HG02970 (cell line): ENCODE measurements at regions not wholly inside any gene's neighbourhood (a gene's known extent, or its start where the extent isn't known, plus 50 kb on each side); places are given as distances from the start of the nearest gene placed in this dataset.

Experiments used
- ATAC-seq: cut with Tn5 transposase; IDR thresholded peaks from one replicate; pipeline ENCODE4 v1.9.1; 2021; ENCODE audit warnings: mild to moderate bottlenecking, moderate library complexity, moderate number of reproducible peaks; ENCODE audit not compliant: unreplicated experiment, low FRiP score

DNA sequence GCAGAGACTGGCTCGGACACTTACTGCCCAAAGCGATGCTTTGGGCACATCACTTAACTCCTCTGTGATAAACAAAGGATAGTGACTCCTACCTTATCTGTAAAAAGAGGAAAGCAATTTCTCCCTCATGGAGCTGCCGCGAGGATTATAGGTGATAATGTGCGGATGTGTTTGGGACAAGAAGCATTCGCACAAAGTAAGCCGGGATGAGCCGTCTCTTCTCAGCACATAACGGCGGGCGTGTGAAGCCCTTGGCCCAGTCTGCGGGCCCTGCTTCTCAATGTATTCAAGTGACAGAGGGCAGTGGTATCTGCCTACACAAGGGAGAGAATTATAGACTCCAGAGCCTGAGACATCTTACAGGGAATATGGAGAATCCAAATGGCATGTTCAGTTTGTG is 550.3 kb upstream of the CPEB2 start:
- ATAC-seq, result no peak

DNA sequence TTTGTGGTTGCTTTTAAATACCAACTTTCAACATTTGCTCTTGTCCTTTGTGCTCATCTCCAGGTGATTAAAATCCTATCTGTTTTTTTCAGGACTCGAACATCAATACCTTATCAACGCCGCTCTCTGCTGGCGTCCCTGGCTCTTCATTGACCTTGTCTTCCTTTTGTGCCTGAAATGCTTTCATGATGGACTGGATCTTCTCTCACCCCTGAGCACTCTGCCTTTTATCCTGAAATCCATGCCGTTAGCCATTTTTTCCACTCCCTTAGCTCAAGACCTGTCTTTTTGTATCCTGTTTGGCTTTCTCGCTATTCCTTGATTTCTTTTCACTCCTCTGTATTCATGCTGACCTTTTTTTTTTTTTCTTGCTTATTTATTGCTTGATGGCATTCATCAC is 549.5 kb upstream of the CPEB2 start:
- no peak for ATAC-seq

DNA sequence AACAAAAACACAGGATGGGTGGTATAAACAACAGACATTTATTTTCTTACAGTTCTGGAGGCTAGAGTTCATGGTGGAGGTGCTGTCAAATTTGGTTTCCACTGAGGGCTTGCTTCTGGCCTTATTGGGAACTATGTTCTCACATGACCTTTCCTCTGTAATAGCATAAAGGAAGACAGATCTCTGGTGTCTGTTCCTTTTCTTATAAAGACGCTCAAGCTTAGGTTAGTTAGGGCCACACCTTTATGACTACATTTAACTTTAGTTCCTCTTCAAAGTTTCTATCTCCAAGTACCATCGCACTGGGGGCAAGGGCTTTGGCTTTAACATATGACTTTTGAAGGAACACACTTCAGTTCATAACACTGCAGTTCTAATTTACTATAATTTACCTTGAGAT is 543.8 kb upstream of the CPEB2 start:
- ATAC-seq, result no peak

DNA sequence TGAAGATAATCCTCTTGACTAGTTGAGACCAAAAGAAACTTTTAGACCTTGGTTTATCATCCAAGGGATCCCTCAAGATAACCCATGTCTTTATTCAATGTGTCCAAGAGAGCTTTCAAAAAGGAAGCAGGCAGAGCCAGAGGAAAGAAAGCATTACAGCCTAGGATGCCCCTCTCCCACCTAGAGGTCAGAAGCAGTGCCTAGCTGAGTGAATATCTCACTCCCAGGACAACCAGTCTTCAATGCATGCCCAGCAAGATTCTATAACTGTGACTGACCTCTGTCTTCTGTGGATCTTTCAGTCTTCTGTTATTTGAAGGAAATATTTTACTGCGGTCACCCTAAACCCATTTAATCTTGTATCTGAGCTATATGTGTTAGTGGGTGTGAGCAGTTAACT is 537.2 kb upstream of the CPEB2 start:
- no peak for ATAC-seq

DNA sequence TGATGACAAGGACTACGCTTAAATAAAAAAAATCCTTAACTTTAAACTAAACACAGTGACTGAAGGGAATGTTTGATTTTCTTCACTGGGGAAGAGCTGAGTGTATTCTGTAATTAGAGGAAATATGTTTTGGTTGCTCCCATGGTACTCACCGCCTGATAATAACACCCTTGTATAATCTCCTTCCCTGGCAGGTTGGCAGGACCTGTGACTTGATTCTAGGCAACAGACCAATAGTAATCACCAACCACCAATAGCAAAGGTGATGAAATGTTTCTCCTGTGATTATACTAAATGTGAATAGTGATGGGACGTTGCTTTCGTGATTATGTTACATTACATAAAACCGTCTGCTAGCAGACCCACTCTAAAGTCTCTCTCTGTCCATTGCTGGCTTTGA is 536.8 kb upstream of the CPEB2 start:
- no peak for ATAC-seq

DNA sequence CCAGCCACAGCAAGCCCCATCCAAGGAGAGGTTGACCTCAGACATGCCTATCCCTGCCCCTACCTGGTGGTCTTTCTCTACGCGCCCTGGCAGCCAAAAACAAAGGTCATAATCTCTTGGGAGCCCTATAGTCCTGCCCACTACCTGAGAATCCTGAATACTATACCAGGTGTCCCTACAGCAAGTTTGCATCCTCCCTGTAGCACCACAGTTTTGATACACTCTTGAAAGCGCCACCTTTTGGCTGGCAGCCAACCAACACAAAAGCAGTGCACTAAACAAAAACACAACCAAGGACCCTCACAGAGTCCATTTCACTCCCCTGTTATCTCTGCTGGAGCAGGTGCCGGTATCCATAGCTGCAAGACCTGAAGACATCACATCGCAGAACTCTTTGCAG is 523.8 kb upstream of the CPEB2 start:
- ATAC-seq, result no peak

DNA sequence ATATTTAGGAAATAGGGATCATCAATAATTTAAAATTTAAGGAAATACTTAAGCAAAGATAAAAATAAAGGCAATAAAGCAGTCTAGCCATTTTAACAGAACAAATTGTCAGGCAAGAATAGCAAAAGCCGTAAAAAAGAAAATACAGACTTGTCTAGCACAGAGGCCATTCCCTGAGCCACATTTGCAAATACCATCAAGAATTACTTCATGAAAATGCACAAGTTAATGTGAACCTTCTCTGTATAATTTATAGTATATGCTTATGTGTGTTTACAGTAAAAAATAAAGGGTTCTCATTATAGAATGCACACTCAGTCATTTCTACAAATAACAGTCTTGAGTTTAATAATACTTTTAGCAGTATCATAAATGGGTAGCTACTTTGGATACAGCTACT is 505.9 kb upstream of the CPEB2 start:
- no peak for ATAC-seq

DNA sequence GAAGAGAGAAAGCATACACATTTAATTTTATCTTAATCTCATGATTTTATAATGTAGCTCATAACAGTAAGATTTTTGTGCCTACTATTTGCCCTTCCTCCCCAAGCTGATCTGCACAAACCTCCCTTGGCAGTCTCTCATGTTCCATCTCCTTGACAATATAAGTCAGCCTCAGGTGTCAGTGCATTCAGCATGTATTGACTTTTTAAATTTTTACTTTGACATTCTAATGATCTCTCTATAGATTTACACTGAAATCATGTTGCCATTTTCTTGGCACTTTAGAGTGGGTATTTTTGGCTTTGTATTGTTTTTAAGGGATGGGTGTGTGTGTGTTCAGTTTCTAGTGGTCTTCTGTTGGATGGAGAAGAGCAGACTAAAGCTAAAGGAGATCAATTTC is 505.3 kb upstream of the CPEB2 start:
- no peak for ATAC-seq

DNA sequence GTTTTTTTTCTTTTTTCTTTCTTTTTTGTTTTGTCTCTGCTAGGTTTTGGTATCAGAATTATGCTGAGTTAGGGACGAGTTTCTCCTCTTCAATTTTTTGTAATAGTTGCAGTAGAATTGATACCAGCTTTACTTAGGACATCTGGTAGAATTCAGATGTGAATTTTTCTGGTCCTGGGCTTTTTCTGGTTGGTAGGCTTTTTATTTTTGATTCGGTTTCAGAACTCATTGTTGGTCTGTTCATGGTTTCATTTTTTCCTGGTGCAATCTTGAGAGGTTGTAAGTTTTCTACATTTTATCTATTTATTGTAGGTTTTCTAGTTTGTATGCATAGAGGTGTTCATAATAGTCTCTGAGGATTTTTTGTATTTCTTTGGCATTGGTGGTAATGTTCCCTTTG is 498.1 kb upstream of the CPEB2 start:
- ATAC-seq, result no peak

DNA sequence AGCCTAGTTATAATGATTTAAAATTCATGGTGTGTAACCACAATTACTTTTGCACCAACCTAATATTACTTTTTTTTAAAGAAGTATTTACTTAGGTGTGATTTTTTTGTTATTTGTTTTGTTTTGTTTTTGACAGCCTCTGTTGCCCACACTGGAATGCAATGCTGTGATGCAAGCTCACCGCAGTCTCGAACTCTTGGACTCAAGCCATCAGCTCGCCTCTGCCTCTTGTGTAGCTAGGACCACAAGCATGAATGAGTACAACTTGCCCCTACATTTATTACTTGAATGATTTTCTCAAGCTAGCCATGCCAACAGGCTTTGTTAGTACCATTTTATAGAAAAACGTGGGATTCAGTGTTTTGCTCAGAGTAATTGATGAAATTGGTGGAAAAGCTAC is 488.8 kb upstream of the CPEB2 start:
- ATAC-seq, result no peak

DNA sequence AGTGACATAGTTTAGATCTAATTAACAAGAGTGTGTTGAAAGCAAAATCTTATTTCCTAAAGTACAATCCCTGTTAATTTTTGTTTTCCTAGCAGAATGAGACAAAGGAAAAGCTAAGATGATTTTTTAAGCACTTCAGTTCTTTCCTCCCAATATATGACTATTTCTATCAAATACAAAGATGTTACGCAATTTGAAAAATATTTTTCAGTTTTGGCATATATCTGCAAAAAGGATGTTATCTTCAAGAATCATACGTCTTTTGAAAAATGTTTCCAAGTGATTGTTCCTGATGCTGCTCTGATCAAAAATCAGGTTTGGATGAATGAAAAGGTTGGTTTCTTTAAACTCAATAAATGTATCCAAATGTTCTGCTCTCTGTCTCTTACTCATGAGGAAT is 486.7 kb upstream of the CPEB2 start:
- no peak for ATAC-seq

DNA sequence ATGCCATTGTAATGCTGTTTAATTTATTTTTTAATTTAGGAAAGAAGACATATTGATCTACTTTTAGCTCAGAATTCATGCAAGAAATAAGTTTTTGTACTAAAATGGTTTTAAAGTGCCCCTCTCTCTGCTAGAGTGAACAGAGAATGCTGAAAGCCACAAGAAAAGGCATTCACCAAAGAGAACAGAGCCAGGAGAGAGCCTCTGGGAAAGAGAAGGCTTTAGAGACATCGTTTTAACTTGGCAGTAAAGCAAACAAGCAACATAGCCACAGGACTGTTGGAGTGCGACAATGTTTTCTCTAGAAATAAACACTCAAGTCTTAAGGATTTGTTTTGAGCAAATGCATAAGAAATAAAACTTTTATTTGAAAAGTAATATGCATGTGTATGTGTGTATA is 484.1 kb upstream of the CPEB2 start:
- no peak for ATAC-seq

DNA sequence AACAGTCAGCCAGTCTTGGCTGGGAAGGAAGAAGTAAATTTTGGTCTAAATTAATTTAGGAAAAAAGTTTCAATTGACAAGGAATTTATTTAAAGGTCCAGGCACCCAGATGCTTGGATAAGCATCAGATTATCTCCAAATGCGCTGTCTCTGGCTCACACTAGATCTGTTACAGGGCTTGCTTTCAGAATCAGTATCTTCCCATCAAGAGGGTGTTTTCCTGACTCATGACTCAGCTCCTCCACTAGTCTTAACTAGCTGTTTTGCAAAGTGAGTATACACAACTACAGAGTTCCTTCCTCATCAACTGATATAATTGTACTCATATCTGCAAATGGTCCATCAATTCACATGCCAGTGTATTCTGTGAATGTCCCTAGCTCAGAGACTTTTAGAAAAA is 482.1 kb upstream of the CPEB2 start:
- ATAC-seq, result no peak

DNA sequence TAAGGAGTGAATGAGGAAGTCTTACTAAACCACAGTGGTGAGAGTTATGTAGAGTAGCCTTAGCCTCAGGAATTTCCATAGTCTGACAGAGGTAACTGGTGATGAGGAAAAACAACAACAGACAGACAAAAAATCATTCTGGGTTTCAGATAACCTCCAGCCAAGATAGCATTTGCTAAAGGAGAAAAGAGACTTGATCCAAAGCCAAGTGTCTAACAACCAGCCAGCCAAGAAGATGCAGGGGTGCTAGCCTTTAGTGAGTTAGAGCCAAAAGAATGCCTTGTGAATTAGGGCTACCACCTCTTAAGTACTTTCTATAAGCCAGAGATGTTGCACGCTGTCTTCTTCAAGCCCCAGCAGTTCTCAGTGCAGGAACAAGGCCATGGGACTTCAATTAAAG is 478.0 kb upstream of the CPEB2 start:
- no peak for ATAC-seq

DNA sequence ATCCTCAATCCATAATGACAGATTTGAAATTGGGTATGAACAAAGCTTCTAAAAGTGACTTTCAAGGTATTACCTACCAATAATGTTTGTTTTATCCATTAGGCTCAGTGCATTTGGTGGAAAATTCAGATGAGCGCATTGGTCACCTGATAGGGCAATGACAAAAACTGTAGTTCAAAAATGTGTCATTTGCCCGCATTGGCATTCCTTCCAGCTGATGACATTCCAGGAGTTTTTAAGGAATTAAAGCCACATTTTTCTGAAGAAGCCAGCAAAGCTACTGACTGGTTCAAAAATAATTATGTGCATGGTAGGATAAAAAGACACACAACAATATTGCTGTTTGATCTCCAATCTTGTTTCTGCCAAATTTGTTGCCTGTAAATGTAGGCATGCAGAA is 473.4 kb upstream of the CPEB2 start:
- no peak for ATAC-seq

DNA sequence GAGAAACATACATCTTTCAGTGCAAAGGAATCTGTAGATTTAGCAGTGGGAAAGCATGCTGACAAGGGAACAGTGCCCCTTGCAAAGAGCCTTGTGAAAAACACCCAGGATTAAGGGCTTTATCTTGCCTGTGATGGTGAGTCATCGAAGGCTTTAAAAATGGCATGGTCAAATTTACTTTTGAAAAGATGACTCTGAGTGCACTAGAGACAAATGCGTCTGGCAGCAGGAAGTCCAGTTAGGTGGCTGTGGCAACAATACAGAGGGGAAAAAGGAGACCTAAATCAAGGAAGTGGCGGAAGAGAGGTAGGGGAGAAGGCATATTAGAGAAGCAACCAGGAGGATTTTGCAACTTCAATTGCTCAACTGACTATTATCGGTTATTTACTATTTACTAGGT is 472.6 kb upstream of the CPEB2 start:
- no peak for ATAC-seq

DNA sequence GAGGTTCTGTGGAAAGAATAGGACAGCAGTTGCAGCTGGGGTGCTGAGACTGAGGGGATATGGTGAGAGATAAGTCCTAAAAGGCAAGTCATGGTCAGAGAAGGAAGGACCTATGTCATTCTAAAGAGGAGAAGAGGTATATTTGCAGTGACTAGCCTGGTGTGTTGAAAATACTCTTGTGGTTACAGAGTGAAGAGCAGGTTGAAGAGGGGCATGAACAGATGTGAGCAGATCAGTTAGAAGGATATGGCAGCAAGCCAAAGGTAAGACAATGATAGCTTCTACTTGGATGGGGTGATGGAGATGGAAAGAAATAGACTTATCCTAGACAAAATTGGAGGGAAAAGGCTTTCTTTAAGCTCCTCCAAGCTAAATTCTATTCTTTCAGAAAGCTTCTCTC is 469.8 kb upstream of the CPEB2 start:
- ATAC-seq, result no peak

DNA sequence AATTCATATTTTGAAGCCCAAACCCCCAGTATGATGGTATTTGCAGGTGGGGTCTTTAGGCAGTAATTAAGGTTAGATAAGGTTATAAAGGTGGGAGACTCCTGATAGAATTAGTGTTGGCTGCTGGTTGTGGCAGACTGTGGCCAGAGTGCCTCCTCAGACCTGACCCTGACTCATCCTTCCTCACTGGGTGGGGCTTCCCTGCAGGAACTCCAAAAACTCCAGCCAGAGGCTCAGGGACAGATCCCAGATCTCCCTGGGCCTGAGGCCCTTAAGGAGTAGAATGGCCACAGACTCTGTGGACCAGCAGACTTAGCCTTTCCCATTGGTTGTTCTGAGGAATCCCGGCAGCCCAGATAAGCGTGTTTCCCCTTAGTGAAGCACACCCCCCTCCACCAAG is 463.0 kb upstream of the CPEB2 start:
- ATAC-seq, result no peak

DNA sequence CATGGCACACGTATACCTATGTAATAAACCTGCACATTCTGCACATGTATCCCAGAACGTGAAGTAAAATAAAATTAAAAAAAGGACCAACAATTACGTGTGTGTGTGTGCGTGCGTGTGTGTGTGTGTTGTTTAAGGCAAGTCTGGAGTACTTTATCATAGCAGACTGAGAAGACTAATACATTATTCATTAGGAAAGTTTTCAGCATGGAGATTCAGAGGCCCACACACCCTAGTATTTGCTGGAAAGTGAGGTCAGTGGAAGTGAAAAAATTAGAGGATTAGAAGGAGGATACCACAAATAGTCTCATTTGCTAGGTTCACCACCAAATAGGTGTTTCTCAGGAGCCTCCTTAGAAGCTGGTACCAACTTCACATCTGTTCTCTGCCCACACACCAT is 457.1 kb upstream of the CPEB2 start:
- no peak for ATAC-seq

DNA sequence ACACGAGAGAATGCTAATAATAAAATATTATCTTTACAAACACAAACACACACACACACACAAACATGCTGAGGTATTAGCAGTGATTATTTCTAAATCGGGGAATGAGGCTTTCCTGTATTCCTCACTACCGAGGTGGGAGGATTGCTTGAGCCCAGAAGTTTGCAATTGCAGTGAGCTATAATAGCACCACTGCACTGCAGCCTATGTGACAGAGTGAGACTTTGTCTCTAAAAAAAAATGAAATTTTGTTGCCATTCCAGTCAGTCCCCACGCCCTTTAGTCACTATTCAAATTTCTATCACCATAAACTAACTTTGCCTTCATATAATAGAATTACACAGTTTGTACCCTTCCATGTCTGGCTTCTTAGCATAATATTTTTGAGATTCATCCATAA is 456.5 kb upstream of the CPEB2 start:
- ATAC-seq, result no peak

DNA sequence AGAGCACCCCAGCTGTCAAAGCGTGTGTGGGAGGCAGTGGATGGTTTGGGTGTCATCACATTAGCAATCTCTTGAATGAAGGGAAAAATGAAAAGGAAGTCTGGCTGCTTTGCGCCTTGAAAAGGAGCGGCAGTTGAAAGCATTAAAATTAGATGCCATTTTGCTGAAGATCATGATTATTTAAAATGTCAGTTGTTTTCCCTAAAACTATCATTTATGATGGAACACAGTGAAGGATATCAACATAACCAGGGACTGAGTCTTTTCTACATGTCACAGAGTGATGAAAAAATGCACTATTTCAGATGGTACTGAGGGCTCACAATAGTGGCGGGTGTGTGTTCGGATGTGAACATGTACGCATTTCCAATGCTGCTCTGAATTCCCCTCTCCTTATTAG is 450.2 kb upstream of the CPEB2 start:
- ATAC-seq, result no peak

DNA sequence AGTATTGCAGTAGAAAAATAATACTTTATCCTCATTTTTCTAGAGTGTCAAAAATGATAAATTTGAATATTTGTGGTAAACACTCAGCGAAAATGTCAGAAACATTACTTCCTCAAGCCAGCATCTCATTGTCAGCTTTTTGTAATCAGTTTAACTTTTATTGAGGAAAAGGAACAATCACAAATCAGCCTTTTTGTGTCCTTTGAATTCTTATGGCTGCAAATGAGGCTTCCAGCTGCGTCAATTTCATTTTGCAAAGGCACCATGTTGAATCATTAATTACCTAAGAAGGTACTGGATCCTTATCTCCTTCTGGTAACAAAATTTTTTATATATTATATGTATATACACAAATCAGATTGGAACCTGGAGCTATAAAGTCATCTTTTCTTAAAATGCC is 442.6 kb upstream of the CPEB2 start:
- no peak for ATAC-seq

DNA sequence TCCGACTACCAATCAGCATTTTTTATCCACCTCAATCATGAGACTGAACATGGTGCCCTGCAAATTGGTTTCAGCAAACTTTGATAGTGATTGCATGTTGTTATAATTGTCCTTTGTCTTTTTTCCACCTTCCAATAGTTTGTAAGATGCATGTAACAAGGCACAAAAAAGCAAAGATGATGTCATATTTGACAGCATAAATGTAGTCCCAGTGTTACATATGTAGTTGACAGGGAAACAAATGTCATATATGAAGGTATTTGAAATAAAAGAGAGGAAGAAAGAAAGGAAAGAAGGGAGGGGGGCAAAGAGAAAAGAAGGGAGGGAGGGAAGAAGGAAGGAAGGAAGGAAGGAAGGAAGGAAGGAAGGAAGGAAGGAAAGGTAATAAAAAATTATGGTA is 441.7 kb upstream of the CPEB2 start:
- no peak for ATAC-seq

DNA sequence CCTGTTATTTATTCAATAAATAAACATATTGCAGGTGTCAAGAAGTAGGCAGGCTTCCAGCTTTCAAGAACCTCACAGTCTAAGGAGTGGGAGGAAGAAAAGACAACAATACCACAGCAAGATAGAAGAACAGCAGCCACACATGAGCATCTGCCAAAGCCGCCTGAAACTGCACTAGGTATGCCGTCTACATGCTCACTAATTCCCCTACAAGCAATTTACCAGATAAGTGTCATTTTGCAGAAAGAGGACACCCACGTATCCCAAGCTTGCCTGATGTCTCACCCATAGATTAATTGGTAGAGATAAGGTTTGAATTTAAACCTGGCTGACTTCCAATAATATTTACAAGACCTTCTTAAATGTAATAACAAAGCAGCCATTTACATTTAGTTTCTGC is 439.4 kb upstream of the CPEB2 start:
- ATAC-seq, result no peak
